ENCODE measurements at regions not wholly inside any gene's neighbourhood (a gene's known extent, or its start where the extent isn't known, plus 50 kb on each side); places are given as distances from the start of the nearest gene placed in this dataset.

DNA sequence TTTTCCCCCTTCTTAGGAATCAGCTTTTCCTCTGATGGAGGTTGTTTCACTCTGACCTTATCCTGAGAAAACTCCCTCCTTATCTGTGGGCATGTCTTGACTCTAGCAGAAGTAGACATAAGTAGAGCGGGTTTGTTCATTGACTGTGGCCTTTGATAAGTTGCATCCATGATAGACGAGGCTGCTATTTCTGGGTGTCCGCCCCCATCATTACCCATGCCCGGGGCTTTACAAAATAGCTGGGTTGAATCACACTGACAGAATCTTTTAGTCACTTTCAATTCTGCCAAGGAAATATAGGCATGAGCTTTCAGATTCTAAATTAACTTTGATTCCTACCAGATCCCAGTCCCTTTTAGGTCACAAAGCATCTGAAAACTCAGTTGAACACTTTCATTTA is 223.8 kb downstream of the SEC61B start:
- Histone ChIP-seq H3K27me3 (replicated peaks; ENCODE audit: insufficient read depth, low read depth, low read length, poor library complexity) (no peaks in the 10 kb centered on the region), H3K9me3 (ENCODE audit: low read depth, low read length, poor library complexity, severe bottlenecking) (no peaks in the 10 kb centered on the region), H3K36me3 (ENCODE audit: insufficient read depth, low read length, poor library complexity, severe bottlenecking) (no peaks in the 10 kb centered on the region), H3K4me1 (ENCODE audit: insufficient read depth, low read length, poor library complexity, severe bottlenecking) (no peaks in the 10 kb centered on the region), H3K4me3 (ENCODE audit: low read depth, low read length, poor library complexity, severe bottlenecking) (no peak overlapping the region), H3K27ac (ENCODE audit: low read depth, low read length, poor library complexity, severe bottlenecking) (no peak overlapping the region)
- POLR2A ChIA-PET (ENCODE audit: low non-redundant PET), result no interaction called here
- no TSS peak for BruUV-seq (replicated peaks)
- no peak for DNase-seq (ENCODE audit: low spot score)
- CTCF ChIA-PET, result no interaction called here
- intact Hi-C loops (cut with micrococcal nuclease; ENCODE audit: unreplicated experiment), result no loop called here
- TF ChIP-seq, protein P1, sequence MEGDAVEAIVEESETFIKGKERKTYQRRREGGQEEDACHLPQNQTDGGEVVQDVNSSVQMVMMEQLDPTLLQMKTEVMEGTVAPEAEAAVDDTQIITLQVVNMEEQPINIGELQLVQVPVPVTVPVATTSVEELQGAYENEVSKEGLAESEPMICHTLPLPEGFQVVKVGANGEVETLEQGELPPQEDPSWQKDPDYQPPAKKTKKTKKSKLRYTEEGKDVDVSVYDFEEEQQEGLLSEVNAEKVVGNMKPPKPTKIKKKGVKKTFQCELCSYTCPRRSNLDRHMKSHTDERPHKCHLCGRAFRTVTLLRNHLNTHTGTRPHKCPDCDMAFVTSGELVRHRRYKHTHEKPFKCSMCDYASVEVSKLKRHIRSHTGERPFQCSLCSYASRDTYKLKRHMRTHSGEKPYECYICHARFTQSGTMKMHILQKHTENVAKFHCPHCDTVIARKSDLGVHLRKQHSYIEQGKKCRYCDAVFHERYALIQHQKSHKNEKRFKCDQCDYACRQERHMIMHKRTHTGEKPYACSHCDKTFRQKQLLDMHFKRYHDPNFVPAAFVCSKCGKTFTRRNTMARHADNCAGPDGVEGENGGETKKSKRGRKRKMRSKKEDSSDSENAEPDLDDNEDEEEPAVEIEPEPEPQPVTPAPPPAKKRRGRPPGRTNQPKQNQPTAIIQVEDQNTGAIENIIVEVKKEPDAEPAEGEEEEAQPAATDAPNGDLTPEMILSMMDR (conservative IDR thresholded peaks at IDR 0.05; ENCODE audit: low read depth, low read length), result no peak

DNA sequence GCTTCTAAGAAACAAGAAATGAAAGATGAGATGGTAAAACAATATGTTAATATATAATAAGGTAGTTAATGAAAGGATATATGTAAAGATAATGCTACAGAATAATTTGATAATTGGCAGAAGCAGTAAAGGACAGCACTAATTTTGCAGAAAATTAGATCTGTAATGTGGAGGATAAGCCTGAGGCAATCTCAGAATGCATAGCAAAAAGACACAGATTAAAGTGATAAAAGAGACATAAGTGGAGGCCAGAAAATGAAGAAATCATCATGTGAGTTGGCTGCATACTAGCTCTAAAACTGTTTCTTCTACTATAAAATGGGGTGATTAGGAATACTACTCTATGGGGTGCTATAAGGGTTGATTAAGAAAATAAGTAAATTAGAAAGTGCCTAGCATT is 225.9 kb downstream of the SEC61B start:
- H3K4me3 ChIP-seq (ENCODE audit: low read depth, low read length, poor library complexity, severe bottlenecking), result no peak overlapping the region
- no peaks in the 10 kb centered on the region for H3K27me3 ChIP-seq (replicated peaks; ENCODE audit: insufficient read depth, low read depth, low read length, poor library complexity)
- no peaks in the 10 kb centered on the region for H3K9me3 ChIP-seq (ENCODE audit: low read depth, low read length, poor library complexity, severe bottlenecking)
- no peaks in the 10 kb centered on the region for H3K4me1 ChIP-seq (ENCODE audit: insufficient read depth, low read length, poor library complexity, severe bottlenecking)
- intact Hi-C loops (cut with micrococcal nuclease; ENCODE audit: unreplicated experiment), result no loop called here
- no peak for DNase-seq (ENCODE audit: low spot score)
- TF ChIP-seq, protein P1 (conservative IDR thresholded peaks at IDR 0.05; ENCODE audit: low read depth, low read length), result no peak
- no peak for TF ChIP-seq EZH2 (IDR thresholded peaks at IDR 0.05; ENCODE audit: borderline replicate concordance, low read depth, low read length, poor library complexity, severe bottlenecking)
- no TSS peak for BruUV-seq (replicated peaks)
- H3K36me3 ChIP-seq (ENCODE audit: insufficient read depth, low read length, poor library complexity, severe bottlenecking), result no peaks in the 10 kb centered on the region
- H3K27ac ChIP-seq (ENCODE audit: low read depth, low read length, poor library complexity, severe bottlenecking), result no peak overlapping the region
- CTCF ChIA-PET, result no interaction called here
- POLR2A ChIA-PET (ENCODE audit: low non-redundant PET), result no interaction called here

DNA sequence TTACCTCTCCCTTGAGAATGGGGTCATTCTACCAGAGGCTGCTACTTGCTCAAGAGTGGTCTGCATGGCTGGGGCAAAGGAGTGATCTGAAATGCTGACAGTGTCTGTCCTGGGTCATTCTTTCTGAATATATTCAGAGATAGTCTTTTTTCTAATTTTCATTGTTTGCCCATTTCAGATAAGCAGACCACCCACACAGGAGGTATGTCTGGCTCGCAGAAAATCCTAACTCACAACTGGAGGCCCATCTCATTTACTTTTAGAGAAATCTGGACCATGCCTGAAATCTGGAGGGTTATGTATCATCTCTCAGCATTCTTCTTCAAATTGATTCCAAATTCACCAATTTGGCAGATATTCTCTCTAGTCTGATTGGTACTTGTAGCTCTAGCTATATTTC is 227.6 kb downstream of the SEC61B start:
- DNase-seq (ENCODE audit: low spot score), result no peak
- Histone ChIP-seq H3K4me3 (ENCODE audit: low read depth, low read length, poor library complexity, severe bottlenecking) (no peak overlapping the region), H3K27ac (ENCODE audit: low read depth, low read length, poor library complexity, severe bottlenecking) (no peak overlapping the region), H3K27me3 (replicated peaks; ENCODE audit: insufficient read depth, low read depth, low read length, poor library complexity) (no peaks in the 10 kb centered on the region), H3K4me1 (ENCODE audit: insufficient read depth, low read length, poor library complexity, severe bottlenecking) (no peaks in the 10 kb centered on the region), H3K9me3 (ENCODE audit: low read depth, low read length, poor library complexity, severe bottlenecking) (no peaks in the 10 kb centered on the region), H3K36me3 (ENCODE audit: insufficient read depth, low read length, poor library complexity, severe bottlenecking) (no peaks in the 10 kb centered on the region)
- intact Hi-C loops (cut with micrococcal nuclease; ENCODE audit: unreplicated experiment), result no loop called here
- CTCF ChIA-PET, result no interaction called here
- BruUV-seq (replicated peaks), result no TSS peak
- POLR2A ChIA-PET (ENCODE audit: low non-redundant PET), result no interaction called here
- no peak for TF ChIP-seq EZH2 (IDR thresholded peaks at IDR 0.05; ENCODE audit: borderline replicate concordance, low read depth, low read length, poor library complexity, severe bottlenecking)
- TF ChIP-seq, protein P1 (conservative IDR thresholded peaks at IDR 0.05; ENCODE audit: low read depth, low read length), result no peak

Data from A673 (cell line).